Thyroid gland (tissue), 4 donors: ENCODE measurements at regions not wholly inside any gene's neighbourhood (a gene's known extent, or its start where the extent isn't known, plus 50 kb on each side); places are given as distances from the start of the nearest gene placed in this dataset.

ENCODE experiments used
- DNase-seq, 2 donors: peaks; one replicate each; pipeline ENCODE4 v3.0.0-alpha.2; 2019
- H3K27ac ChIP-seq, 3 donors: fragments of 200-600 bp; sonication (generic); 1 replicate in 2 of 3; 2 replicates in 1 of 3; pipeline ENCODE4 v1.5.1; 2016 to 2019; ENCODE audit warnings: mild to moderate bottlenecking in 1 of 3, moderate library complexity in 1 of 3
- H3K27me3 ChIP-seq: fragments of 200-600 bp; sonication (generic); one replicate; pipeline ENCODE4 v1.5.1; 2019
- H3K36me3 ChIP-seq, 2 donors: fragments of 200-600 bp; sonication (generic); one replicate each; pipeline ENCODE4 v1.5.1; 2016 to 2019
- H3K4me1 ChIP-seq, 2 donors: fragments of 200-600 bp; sonication (generic); one replicate each; pipeline ENCODE4 v1.5.1; 2017 to 2019
- H3K4me3 ChIP-seq, 3 donors: fragments of 200-600 bp; sonication (generic); replicated peaks in 1 of 3; 1 replicate in 2 of 3; 2 replicates in 1 of 3; pipeline ENCODE4 v1.5.1; 2016; ENCODE audit warnings: mild to moderate bottlenecking in 1 of 3
- H3K9me3 ChIP-seq: fragments of 200-600 bp; sonication (generic); one replicate; pipeline ENCODE4 v1.5.1; 2017
- CTCF ChIP-seq, 6 experiments: fragments of 200-600 bp in 3 of 6; fragments of 450-650 bp in 3 of 6; sonication (generic) in 3 of 6; IDR thresholded peaks; one replicate each; pipeline ENCODE4 v1.5.1; 2016 to 2019; ENCODE audit warnings: antibody characterized with exemption in 6 of 6, mild to moderate bottlenecking in 2 of 6, inconsistent platforms in 1 of 6, moderate library complexity in 1 of 6
- POLR2A ChIP-seq, 2 donors: fragments of 450-650 bp; IDR thresholded peaks; one replicate each; pipeline ENCODE4 v1.6.1; 2017; ENCODE audit warnings: antibody characterized with exemption in 2 of 2, mild to moderate bottlenecking in 2 of 2, moderate library complexity in 1 of 2
- WGBS, 2 donors: methylation state at CpG; one replicate each; pipeline ENCODE4 v1.1.5; 2017; 5-methylcytosine and 5-hydroxymethylcytosine counted together
- intact Hi-C: fragments of 100-400 bp; cut with DNase I; formaldehyde crosslinking; loops from one replicate; pipeline ENCODE4 v1.15.1; 2023

DNA sequence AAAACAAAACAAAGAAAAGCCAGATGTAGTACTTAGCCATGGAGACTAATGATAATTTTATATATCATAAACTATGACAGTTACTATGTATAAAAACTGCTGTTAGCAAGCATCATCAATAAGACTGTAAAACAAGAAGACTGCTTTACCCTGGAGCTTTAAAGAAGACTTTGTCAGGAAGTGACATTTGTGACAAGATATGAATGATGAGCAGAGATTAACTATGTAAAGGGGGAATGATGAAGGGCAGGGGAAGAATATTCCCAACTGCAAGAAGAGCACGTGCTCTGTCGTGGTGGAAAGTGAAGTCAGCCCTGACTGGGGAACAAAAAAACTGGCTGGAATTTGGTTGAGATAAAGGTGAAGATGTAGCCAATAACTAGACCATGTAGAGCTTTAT is 617.1 kb upstream of the AMOT start:
- H3K36me3 ChIP-seq, result no peaks in the 10 kb centered on the region
- intact Hi-C loops, result no loop called here
- DNase-seq, result no peak
- TF ChIP-seq POLR2A (IDR thresholded peaks at IDR 0.05), result no peak
- no peak for TF ChIP-seq CTCF (IDR thresholded peaks at IDR 0.05)
- no peak overlapping the region for H3K27ac ChIP-seq
- no peak overlapping the region for H3K4me3 ChIP-seq
- no peaks in the 10 kb centered on the region for H3K4me1 ChIP-seq
- no peaks in the 10 kb centered on the region for H3K27me3 ChIP-seq
- no peaks in the 10 kb centered on the region for H3K9me3 ChIP-seq
- 63 to 81% methylated on average over 2 of the region's 2 CpGs for WGBS, 2 donors

- Histone ChIP-seq H3K4me3 (no peak overlapping the region), H3K27me3 (no peaks in the 10 kb centered on the region), H3K4me1 (no peaks in the 10 kb centered on the region), H3K27ac (no peak overlapping the region), H3K9me3 (no peaks in the 10 kb centered on the region), H3K36me3 (no peaks in the 10 kb centered on the region)
- DNase-seq, result no peak
- intact Hi-C loops, result no loop called here
- TF ChIP-seq CTCF (IDR thresholded peaks at IDR 0.05) (no peak), POLR2A (IDR thresholded peaks at IDR 0.05) (no peak)
Measured at GRCh38 chrX:113455582-113455981, 615.0 kb upstream of the AMOT start.

DNA sequence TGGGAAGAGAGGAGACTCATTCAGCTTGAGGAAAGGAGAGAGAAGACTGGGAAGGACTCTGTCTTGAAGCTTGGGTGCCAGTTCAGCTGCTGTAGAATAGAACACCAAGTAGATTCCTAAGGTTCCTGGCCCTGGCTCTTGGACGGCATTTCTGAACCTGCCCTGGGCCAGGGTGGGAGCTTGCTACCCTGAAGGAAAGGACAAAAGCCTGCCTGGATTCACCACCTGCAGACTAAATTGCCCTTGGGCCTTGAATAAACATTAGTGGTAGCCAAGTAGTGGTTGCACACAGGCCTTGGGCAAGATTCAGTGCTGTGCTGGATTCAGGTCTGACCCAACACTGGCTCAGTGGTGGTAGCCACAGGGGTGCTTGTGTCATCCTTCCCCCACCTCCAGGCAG is 588.4 kb upstream of the AMOT start:
- Histone ChIP-seq H3K4me1 (no peaks in the 10 kb centered on the region), H3K27ac (no peak overlapping the region), H3K9me3 (no peaks in the 10 kb centered on the region), H3K4me3 (no peak overlapping the region), H3K36me3 (no peaks in the 10 kb centered on the region), H3K27me3 (no peaks in the 10 kb centered on the region)
- TF ChIP-seq CTCF (IDR thresholded peaks at IDR 0.05) (no peak), POLR2A (IDR thresholded peaks at IDR 0.05) (no peak)
- 100% methylated on average over 1 of the region's 1 CpG; no CpG with 5 or more reads in 1 of the 2 donors for WGBS, 2 donors
- DNase-seq, result no peak
- intact Hi-C loops, result no loop called here

GRCh38 chrX:113422323-113422722 is 581.7 kb upstream of the AMOT start:
- Histone ChIP-seq H3K4me1 (no peaks in the 10 kb centered on the region), H3K4me3 (no peak overlapping the region), H3K9me3 (no peaks in the 10 kb centered on the region), H3K27me3 (no peaks in the 10 kb centered on the region), H3K27ac (no peak overlapping the region), H3K36me3 (no peaks in the 10 kb centered on the region)
- DNase-seq, result no peak
- intact Hi-C loops, result no loop called here
- WGBS, 2 donors, result 65 to 80% methylated on average over 4 of the region's 4 CpGs
- TF ChIP-seq CTCF (IDR thresholded peaks at IDR 0.05), result no peak
- no peak for TF ChIP-seq POLR2A (IDR thresholded peaks at IDR 0.05)

- Histone ChIP-seq H3K27ac (no peak overlapping the region), H3K36me3 (no peaks in the 10 kb centered on the region), H3K4me1 (no peaks in the 10 kb centered on the region), H3K27me3 (no peaks in the 10 kb centered on the region), H3K4me3 (no peak overlapping the region), H3K9me3 (no peaks in the 10 kb centered on the region)
- DNase-seq, result no peak
- intact Hi-C loops, result no loop called here
- 59 to 74% methylated on average over 1 of the region's 1 CpG for WGBS, 2 donors
- no peak for TF ChIP-seq POLR2A (IDR thresholded peaks at IDR 0.05)
- TF ChIP-seq CTCF (IDR thresholded peaks at IDR 0.05), result no peak
Measured at GRCh38 chrX:113421432-113421831, 580.8 kb upstream of the AMOT start.
